Stomach smooth muscle (tissue), 2 donors: ENCODE measurements at regions not wholly inside any gene's neighbourhood (a gene's known extent, or its start where the extent isn't known, plus 50 kb on each side); places are given as distances from the start of the nearest gene placed in this dataset.

Source experiments
- H3K27ac ChIP-seq: one replicate; pipeline ENCODE4 v1.7.0; 2013; ENCODE audit warnings: mild to moderate bottlenecking, low read length, inconsistent platforms
- H3K27me3 ChIP-seq, 2 donors: one replicate each; pipeline ENCODE4 v1.7.0; 2013; ENCODE audit warnings: low read length in 2 of 2; ENCODE audit not compliant: insufficient read depth in 2 of 2, control insufficient read depth in 1 of 2
- H3K36me3 ChIP-seq, 2 donors: one replicate each; pipeline ENCODE4 v1.7.0; 2013; ENCODE audit warnings: low read length in 2 of 2; ENCODE audit not compliant: control insufficient read depth in 2 of 2, insufficient read depth in 2 of 2
- H3K4me1 ChIP-seq: one replicate; pipeline ENCODE4 v1.7.0; 2013; ENCODE audit warnings: low read length; ENCODE audit not compliant: control insufficient read depth, insufficient read depth
- H3K4me3 ChIP-seq, 2 donors: one replicate each; pipeline ENCODE4 v1.7.0; 2013; ENCODE audit warnings: low read length in 2 of 2
- H3K9ac ChIP-seq, 2 donors: one replicate each; pipeline ENCODE4 v1.7.0; 2013; ENCODE audit warnings: low read length in 2 of 2, mild to moderate bottlenecking in 1 of 2
- H3K9me3 ChIP-seq, 2 donors: one replicate each; pipeline ENCODE4 v1.7.0; 2013; ENCODE audit warnings: low read length in 2 of 2; ENCODE audit not compliant: control insufficient read depth in 2 of 2
- donor health status: healthy.
- donor health status: Pancreatic carcinoma.

GRCh38 chr1:163535401-163535800, 213.6 kb downstream of the NUF2 start:
- Histone ChIP-seq H3K27me3 (peaks cover 0 to 2% of the 10 kb centered on the region in 2 donors), H3K9me3 (no peaks in the 10 kb centered on the region), H3K9ac (no peak overlapping the region), H3K36me3 (no peaks in the 10 kb centered on the region), H3K4me1 (peaks cover 11% of the 10 kb centered on the region), H3K27ac (no peak overlapping the region), H3K4me3 (no peak overlapping the region)

- Histone ChIP-seq H3K27ac (no peak overlapping the region), H3K4me3 (no peak overlapping the region), H3K36me3 (no peaks in the 10 kb centered on the region), H3K27me3 (peaks cover 0 to 2% of the 10 kb centered on the region in 2 donors), H3K9me3 (no peaks in the 10 kb centered on the region), H3K4me1 (peaks cover 11% of the 10 kb centered on the region), H3K9ac (no peak overlapping the region)
Observed at GRCh38 chr1:163535807-163536206, 214.1 kb downstream of the NUF2 start.

GRCh38 chr1:163537809-163538208, 216.1 kb downstream of the NUF2 start:
- no peaks in the 10 kb centered on the region for H3K9me3 ChIP-seq
- no peaks in the 10 kb centered on the region for H3K36me3 ChIP-seq
- peaks cover 0 to 2% of the 10 kb centered on the region in 2 donors for H3K27me3 ChIP-seq
- H3K4me3 ChIP-seq, result no peak overlapping the region
- no peak overlapping the region for H3K9ac ChIP-seq
- peaks cover 11% of the 10 kb centered on the region for H3K4me1 ChIP-seq
- no peak overlapping the region for H3K27ac ChIP-seq

DNA sequence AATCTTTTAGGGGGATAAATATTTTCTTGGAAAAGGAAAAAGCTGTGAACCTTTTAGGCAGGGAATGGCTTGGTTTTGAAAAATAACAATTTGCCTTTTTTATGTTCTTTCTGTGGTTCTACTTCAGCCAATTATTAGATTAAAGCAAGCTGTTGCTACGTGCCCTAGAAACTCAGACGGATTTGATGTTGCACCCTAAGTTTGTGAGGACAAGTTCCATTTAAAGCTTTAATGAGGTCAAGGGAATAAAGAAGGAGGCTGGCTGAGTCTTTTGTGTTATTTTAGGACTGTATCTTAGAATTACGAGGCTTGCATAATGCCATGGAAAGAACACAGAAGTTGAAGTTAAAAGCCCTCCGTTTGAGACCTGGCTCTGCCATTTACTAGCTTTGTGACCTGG, 216.9 kb downstream of the NUF2 start:
- no peaks in the 10 kb centered on the region for H3K9me3 ChIP-seq
- H3K27ac ChIP-seq, result no peak overlapping the region
- H3K9ac ChIP-seq, result no peak overlapping the region
- peaks cover 11% of the 10 kb centered on the region for H3K4me1 ChIP-seq
- H3K36me3 ChIP-seq, result no peaks in the 10 kb centered on the region
- H3K27me3 ChIP-seq, result peaks cover 0 to 2% of the 10 kb centered on the region in 2 donors
- H3K4me3 ChIP-seq, result no peak overlapping the region

GRCh38 chr1:163540727-163541126, 219.0 kb downstream of the NUF2 start:
- Histone ChIP-seq H3K36me3 (no peaks in the 10 kb centered on the region), H3K9ac (no peak overlapping the region), H3K9me3 (no peaks in the 10 kb centered on the region), H3K27ac (no peak overlapping the region), H3K27me3 (peaks cover 0 to 2% of the 10 kb centered on the region in 2 donors), H3K4me3 (no peak overlapping the region), H3K4me1 (peaks cover 11% of the 10 kb centered on the region)

GRCh38 chr1:163544441-163544840, 222.7 kb downstream of the NUF2 start:
- Histone ChIP-seq H3K27me3 (peaks cover 0 to 2% of the 10 kb centered on the region in 2 donors), H3K4me3 (no peak overlapping the region), H3K27ac (no peak overlapping the region), H3K36me3 (no peaks in the 10 kb centered on the region), H3K9me3 (no peaks in the 10 kb centered on the region), H3K9ac (no peak overlapping the region), H3K4me1 (no peaks in the 10 kb centered on the region)

GRCh38 chr1:163558162-163558561, 236.4 kb downstream of the NUF2 start:
- H3K4me3 ChIP-seq, result no peak overlapping the region
- H3K9ac ChIP-seq, result no peak overlapping the region
- no peak overlapping the region for H3K27ac ChIP-seq
- no peaks in the 10 kb centered on the region for H3K9me3 ChIP-seq
- H3K4me1 ChIP-seq, result no peaks in the 10 kb centered on the region
- no peaks in the 10 kb centered on the region for H3K36me3 ChIP-seq
- H3K27me3 ChIP-seq, result peaks cover 0 to 3% of the 10 kb centered on the region in 2 donors

- H3K36me3 ChIP-seq, result no peaks in the 10 kb centered on the region
- H3K4me1 ChIP-seq, result no peaks in the 10 kb centered on the region
- no peak overlapping the region for H3K9ac ChIP-seq
- H3K9me3 ChIP-seq, result no peaks in the 10 kb centered on the region
- H3K4me3 ChIP-seq, result no peak overlapping the region
- H3K27ac ChIP-seq, result no peak overlapping the region
- peaks cover 0 to 3% of the 10 kb centered on the region in 2 donors for H3K27me3 ChIP-seq
Observed at GRCh38 chr1:163561580-163562295, 240.0 kb downstream of the NUF2 start.

- H3K36me3 ChIP-seq, result no peaks in the 10 kb centered on the region
- no peak overlapping the region for H3K9ac ChIP-seq
- no peaks in the 10 kb centered on the region for H3K4me1 ChIP-seq
- no peak overlapping the region for H3K27ac ChIP-seq
- H3K9me3 ChIP-seq, result no peaks in the 10 kb centered on the region
- no peak overlapping the region for H3K4me3 ChIP-seq
- peaks cover 0 to 1% of the 10 kb centered on the region in 2 donors for H3K27me3 ChIP-seq
Observed at GRCh38 chr1:163562355-163562754, 240.6 kb downstream of the NUF2 start.

DNA sequence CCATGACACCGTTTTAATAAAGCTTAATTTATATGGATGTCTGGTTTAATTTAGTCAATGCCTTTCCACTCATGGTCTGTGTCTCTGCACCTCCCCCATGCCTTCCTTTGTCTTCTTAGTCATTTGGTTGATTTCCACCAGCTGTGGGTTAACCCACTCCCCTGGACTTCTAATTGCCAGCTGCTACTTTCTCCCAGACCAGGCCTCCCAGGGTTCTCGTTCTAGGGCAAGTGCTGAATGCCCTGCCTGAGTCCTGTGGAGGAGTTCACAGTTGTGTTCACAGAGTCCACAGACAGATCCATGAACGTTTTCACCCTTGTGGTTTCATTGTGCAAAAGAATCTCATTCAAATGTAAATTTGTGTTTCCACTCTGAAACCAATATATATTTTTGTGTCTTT, 243.4 kb downstream of the NUF2 start:
- Histone ChIP-seq H3K4me1 (no peaks in the 10 kb centered on the region), H3K4me3 (no peak overlapping the region), H3K27ac (no peak overlapping the region), H3K27me3 (no peaks in the 10 kb centered on the region), H3K36me3 (no peaks in the 10 kb centered on the region), H3K9ac (no peak overlapping the region), H3K9me3 (no peaks in the 10 kb centered on the region)

- no peak overlapping the region for H3K4me3 ChIP-seq
- no peak overlapping the region for H3K9ac ChIP-seq
- H3K36me3 ChIP-seq, result no peaks in the 10 kb centered on the region
- H3K27me3 ChIP-seq, result no peaks in the 10 kb centered on the region
- H3K4me1 ChIP-seq, result no peaks in the 10 kb centered on the region
- H3K27ac ChIP-seq, result no peak overlapping the region
- H3K9me3 ChIP-seq, result no peaks in the 10 kb centered on the region
Observed at GRCh38 chr1:163570071-163570470, 248.3 kb downstream of the NUF2 start.
